ENCODE measurements at regions not wholly inside any gene's neighbourhood (a gene's known extent, or its start where the extent isn't known, plus 50 kb on each side); places are given as distances from the start of the nearest gene placed in this dataset.

DNA sequence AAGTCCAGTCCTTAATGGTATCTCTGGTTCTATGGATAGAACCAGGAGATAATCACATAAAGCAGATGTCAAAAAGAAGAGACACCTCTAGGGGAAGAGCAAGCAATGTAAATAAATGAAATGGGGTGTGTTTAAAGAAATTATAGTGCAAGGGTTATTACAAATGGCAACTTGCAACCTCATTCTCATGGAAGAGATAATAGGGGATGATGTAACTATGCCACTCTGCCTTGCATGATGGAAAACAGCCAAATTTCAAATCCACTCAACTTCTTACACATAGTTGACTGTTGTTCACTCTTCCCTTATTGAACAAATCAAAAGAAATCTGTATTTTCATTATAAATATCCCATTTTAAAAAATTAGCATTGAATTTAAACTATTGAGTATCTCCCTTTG lies 274.0 kb upstream of the TMPRSS15 start:
- Histone ChIP-seq H3K36me3 (ENCODE audit: control insufficient read depth, insufficient read depth, low read length) (no peaks in the 10 kb centered on the region), H3K79me2 (ENCODE audit: control insufficient read depth, insufficient read depth, low read length) (no peaks in the 10 kb centered on the region), H3K4me3 (no peak overlapping the region), H4K20me1 (replicated peaks; ENCODE audit: control insufficient read depth, insufficient read depth, low read length) (no peaks in the 10 kb centered on the region), H3K9me3 (replicated peaks; ENCODE audit: control insufficient read depth, insufficient read depth, low read depth, low read length) (no peaks in the 10 kb centered on the region), H3K4me2 (ENCODE audit: insufficient read depth, low read length) (no peak overlapping the region), H3K9ac (ENCODE audit: insufficient read depth in 1 of 2, low read depth in 2 of 2, low read length in 2 of 2) (no peak overlapping the region), H3K4me1 (replicated peaks in 1 of 2; ENCODE audit: control insufficient read depth in 2 of 2, insufficient read depth in 2 of 2, low read length in 2 of 2) (no peaks in the 10 kb centered on the region), H3K27me3 (ENCODE audit: control insufficient read depth in 2 of 2, insufficient read depth in 2 of 2, low read length in 2 of 2) (no peaks in the 10 kb centered on the region), H3K27ac (ENCODE audit: extremely low read depth, low read depth, low read length) (no peak overlapping the region), H3K9me1 (ENCODE audit: control insufficient read depth, insufficient read depth, low read length) (no peaks in the 10 kb centered on the region), H2AFZ (ENCODE audit: low read depth, low read length) (no peak overlapping the region)
- FAIRE-seq = no peak
- no TSS peak for BruUV-seq (replicated peaks)
- in situ Hi-C loops (cut with MboI) (no loop called here), intact Hi-C loops (cut with micrococcal nuclease) (no loop called here)
- ChIA-PET POLR2A (no interaction called here), CTCF (ENCODE audit: low intra/inter-chr PET ratio) (no interaction called here)
- DNase-seq (ENCODE audit: extremely low read depth in 1 of 4, low spot score in 3 of 4) = peak in 1 of 4 experiments; percentile 4
- no peak for ATAC-seq
- TF ChIP-seq ZNF3 (CRISPR knock-in tag; IDR thresholded peaks at IDR 0.05) = no peak
- no peak for TF ChIP-seq STAT5B (CRISPR knock-in tag; IDR thresholded peaks at IDR 0.05)
- TF ChIP-seq EP300 (IDR thresholded peaks at IDR 0.05; ENCODE audit: low read length) = no peak
- TF ChIP-seq ILK (tag; IDR thresholded peaks at IDR 0.05; ENCODE audit: borderline replicate concordance, low read depth) = no peak
- TF ChIP-seq U2AF2 (optimal IDR thresholded peaks at IDR 0.05; ENCODE audit: low read depth, low read length) = no peak
- TF ChIP-seq ESRRA (IDR thresholded peaks at IDR 0.05; ENCODE audit: borderline replicate concordance, low read depth) = no peak
- TF ChIP-seq CEBPG (CRISPR knock-in tag; IDR thresholded peaks at IDR 0.05) = no peak
- peak; percentile 71 to 78 for TF ChIP-seq CEBPG (tag; conservative IDR thresholded peaks at IDR 0.05 in 1 of 2, IDR thresholded peaks at IDR 0.05 in 1 of 2)
- TF ChIP-seq, protein P1, sequence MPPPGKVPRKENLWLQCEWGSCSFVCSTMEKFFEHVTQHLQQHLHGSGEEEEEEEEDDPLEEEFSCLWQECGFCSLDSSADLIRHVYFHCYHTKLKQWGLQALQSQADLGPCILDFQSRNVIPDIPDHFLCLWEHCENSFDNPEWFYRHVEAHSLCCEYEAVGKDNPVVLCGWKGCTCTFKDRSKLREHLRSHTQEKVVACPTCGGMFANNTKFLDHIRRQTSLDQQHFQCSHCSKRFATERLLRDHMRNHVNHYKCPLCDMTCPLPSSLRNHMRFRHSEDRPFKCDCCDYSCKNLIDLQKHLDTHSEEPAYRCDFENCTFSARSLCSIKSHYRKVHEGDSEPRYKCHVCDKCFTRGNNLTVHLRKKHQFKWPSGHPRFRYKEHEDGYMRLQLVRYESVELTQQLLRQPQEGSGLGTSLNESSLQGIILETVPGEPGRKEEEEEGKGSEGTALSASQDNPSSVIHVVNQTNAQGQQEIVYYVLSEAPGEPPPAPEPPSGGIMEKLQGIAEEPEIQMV (tag; conservative IDR thresholded peaks at IDR 0.05; ENCODE audit: low read depth) = no peak
- TF ChIP-seq DMBX1 (CRISPR knock-in tag; IDR thresholded peaks at IDR 0.05; ENCODE audit: borderline replicate concordance) = no peak
- no peak for TF ChIP-seq RFX5 (IDR thresholded peaks at IDR 0.05; ENCODE audit: low read depth, low read length)
- TF ChIP-seq, protein P2, sequence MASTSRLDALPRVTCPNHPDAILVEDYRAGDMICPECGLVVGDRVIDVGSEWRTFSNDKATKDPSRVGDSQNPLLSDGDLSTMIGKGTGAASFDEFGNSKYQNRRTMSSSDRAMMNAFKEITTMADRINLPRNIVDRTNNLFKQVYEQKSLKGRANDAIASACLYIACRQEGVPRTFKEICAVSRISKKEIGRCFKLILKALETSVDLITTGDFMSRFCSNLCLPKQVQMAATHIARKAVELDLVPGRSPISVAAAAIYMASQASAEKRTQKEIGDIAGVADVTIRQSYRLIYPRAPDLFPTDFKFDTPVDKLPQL (IDR thresholded peaks at IDR 0.05; ENCODE audit: extremely low read depth, insufficient read length) = no peak
- no peak for TF ChIP-seq ZNF212 (CRISPR knock-in tag; IDR thresholded peaks at IDR 0.05)
- no peak for TF ChIP-seq NRF1 (conservative IDR thresholded peaks at IDR 0.05 in 1 of 2, IDR thresholded peaks at IDR 0.05 in 1 of 2)
- no peak for TF ChIP-seq ZNF764 (CRISPR knock-in tag; IDR thresholded peaks at IDR 0.05; ENCODE audit: low read depth)
- TF ChIP-seq, protein P3, sequence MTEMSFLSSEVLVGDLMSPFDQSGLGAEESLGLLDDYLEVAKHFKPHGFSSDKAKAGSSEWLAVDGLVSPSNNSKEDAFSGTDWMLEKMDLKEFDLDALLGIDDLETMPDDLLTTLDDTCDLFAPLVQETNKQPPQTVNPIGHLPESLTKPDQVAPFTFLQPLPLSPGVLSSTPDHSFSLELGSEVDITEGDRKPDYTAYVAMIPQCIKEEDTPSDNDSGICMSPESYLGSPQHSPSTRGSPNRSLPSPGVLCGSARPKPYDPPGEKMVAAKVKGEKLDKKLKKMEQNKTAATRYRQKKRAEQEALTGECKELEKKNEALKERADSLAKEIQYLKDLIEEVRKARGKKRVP (CRISPR knock-in tag; IDR thresholded peaks at IDR 0.05) = 0 out of 2 replicates have a peak, but pooled peaks have one; percentile 54
- no peak for TF ChIP-seq ZNF143 (CRISPR knock-in tag; IDR thresholded peaks at IDR 0.05)
- TF ChIP-seq DACH1 (IDR thresholded peaks at IDR 0.05; ENCODE audit: partially characterized antibody) = no peak
- no peak for TF ChIP-seq TBL1XR1 (IDR thresholded peaks at IDR 0.05; ENCODE audit: low read length in 2 of 2)
- TF ChIP-seq MAFF (IDR thresholded peaks at IDR 0.05; ENCODE audit: low read length) = no peak
- TF ChIP-seq ARHGAP35 (IDR thresholded peaks at IDR 0.05; ENCODE audit: partially characterized antibody) = no peak
- TF ChIP-seq, protein P4, sequence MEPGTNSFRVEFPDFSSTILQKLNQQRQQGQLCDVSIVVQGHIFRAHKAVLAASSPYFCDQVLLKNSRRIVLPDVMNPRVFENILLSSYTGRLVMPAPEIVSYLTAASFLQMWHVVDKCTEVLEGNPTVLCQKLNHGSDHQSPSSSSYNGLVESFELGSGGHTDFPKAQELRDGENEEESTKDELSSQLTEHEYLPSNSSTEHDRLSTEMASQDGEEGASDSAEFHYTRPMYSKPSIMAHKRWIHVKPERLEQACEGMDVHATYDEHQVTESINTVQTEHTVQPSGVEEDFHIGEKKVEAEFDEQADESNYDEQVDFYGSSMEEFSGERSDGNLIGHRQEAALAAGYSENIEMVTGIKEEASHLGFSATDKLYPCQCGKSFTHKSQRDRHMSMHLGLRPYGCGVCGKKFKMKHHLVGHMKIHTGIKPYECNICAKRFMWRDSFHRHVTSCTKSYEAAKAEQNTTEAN (CRISPR knock-in tag; IDR thresholded peaks at IDR 0.05) = no peak

Data from K562 (cell line).